ENCODE measurements at regions not wholly inside any gene's neighbourhood (a gene's known extent, or its start where the extent isn't known, plus 50 kb on each side); places are given as distances from the start of the nearest gene placed in this dataset.

GRCh38 chr6:150537893-150538292 is 61.8 kb upstream of the PLEKHG1 start:
- no peak for DNase-seq (ENCODE audit: low spot score)

DNA sequence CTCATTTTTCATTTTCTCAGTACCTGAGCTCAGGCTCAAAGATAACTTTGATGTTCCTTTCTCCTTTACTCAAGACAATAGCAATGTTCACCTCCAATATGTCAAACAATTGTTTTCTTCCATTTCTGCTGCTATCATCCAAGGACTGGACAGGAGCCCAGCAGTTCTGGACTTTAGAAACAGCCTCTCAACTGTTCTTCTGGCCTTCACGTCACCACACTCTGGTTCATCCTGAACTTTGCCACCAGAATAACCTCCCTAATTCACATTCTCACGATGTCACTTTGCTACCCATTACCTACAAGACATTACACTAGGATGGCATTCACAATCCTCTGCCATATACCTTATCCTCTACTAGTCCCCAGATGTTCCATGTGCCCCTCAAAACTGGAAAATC is 60.6 kb upstream of the PLEKHG1 start:
- DNase-seq (ENCODE audit: low spot score) = no peak

- no peak for DNase-seq (ENCODE audit: low spot score)
Observed at GRCh38 chr6:150539568-150539967, 60.1 kb upstream of the PLEKHG1 start.

DNA sequence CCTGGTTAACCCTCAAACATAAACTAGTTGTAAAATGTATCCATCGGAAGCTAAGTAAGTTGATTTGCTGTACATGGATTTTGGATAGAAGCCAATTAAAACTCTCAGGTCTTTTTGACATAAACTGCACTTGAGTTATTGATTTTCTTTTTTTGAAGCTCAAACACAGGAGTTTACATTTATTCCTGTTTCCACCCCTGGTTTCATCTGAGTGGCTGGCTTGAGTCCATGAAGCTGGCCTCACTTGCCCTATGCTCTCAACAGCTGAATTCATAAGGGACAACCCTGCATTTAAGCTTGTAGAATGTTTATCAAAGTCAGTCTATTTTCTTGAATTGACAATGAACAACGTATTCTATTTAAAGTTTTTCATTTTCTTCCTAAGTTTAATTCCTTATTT is 58.1 kb upstream of the PLEKHG1 start:
- no peak for DNase-seq (ENCODE audit: low spot score)

DNA sequence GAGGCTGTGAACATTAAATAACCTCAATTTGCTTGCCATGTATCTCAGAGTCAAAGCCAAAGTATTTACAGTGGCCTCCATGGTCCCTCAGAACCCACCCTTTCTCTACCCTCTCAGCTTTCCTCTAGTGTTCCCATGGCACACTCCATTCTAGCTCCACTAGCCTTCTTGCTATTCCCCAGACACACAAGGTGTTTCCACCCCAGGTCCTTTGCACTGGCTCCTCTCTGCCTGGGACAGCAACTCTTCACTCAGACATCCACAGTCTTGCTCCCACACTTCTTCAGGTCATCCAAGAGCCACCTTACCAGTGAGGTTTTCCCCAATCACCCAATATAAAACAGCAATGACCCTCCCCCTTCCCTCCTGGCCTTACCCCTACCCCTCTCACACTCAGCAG is 56.5 kb upstream of the PLEKHG1 start:
- no peak for DNase-seq (ENCODE audit: low spot score)

DNA sequence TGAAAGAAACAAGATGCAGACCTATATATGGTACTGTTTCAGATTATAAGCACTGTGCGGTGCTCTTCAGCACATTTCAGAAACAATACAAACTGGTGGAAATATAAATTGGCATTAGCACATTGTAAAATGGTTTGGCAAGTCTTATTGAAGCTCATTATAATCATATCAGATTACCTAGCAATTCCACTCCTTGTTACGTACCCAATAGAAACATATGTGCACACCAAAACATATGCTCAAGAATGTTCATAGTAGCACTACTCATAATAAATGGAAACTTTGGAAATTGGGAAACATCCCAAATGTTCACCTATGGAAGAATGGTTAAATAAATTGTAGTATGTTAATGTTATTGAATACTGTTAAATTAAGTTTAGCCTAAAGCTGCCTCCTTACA is 54.9 kb upstream of the PLEKHG1 start:
- DNase-seq (ENCODE audit: low spot score) = no peak

- DNase-seq (ENCODE audit: low spot score) = no peak
Observed at GRCh38 chr6:150546457-150546856, 53.2 kb upstream of the PLEKHG1 start.

GRCh38 chr6:150547502-150548222 is 52.0 kb upstream of the PLEKHG1 start:
- DNase-seq (ENCODE audit: low spot score) = no peak

DNA sequence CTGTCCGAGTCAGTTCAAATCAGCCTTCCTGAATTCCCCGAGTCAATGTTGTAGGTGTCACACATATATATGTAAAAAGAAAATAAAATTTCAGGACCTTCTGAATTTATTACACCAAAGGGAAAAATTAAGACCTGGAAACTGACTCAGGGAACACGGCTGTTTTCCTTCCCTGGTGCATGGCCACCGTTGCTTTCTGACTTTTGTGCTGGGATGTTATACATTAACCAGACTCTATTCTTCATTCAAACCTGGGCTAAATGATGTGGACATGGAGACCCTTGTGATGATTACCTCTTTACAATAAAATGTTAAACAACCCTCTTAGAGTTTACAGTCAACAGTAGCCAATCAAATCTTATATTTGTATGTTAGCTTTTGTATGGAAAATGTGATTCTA is 51.4 kb upstream of the PLEKHG1 start:
- no peak for DNase-seq (ENCODE audit: low spot score)

DNA sequence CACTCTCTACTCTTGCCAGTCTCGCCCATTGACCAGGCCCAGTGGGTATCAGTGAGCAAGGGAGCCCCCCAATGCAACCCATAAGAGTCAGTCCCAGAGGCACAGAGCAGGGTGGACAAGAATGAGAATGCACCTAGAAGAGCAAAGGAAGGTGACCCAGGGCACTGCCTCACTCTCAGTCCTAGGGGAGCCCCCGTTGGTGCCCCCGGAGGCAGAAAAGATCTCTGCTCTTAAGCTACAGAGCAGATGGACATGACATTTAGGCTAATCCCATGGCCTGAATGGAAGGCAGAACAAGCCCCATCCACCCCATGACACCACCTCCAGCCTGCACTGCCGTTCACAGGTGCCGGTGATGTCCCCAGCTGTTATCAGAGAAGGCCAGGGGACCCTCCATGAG is 50.7 kb upstream of the PLEKHG1 start:
- no peak for DNase-seq (ENCODE audit: low spot score)

GRCh38 chr6:150549674-150550101 is 50.0 kb upstream of the PLEKHG1 start:
- no peak for DNase-seq (ENCODE audit: low spot score)
